ENCODE measurements at regions not wholly inside any gene's neighbourhood (a gene's known extent, or its start where the extent isn't known, plus 50 kb on each side); places are given as distances from the start of the nearest gene placed in this dataset.

DNA sequence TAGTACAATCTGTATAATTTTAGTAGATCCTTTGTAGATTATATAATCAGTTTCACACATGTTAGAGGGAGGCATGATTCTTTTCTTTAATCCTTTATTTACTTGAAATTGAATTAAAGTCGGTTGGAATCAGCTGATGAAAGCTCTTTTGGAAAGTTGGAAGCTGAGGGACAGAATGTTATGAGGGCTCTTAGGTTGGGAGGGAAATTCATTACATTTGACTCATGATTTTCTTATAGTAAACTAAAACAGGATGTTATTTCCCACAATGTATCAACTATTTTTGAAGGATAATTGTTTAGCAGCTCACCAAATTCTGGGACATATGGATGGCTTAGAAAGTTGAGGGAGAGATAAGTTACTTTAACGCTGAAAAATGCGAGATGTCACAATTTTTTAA, 52.7 kb upstream of the TMEFF2 start:
- TF ChIP-seq POLR2A (IDR thresholded peaks at IDR 0.05; ENCODE audit: low read depth, low read length) = no peak
- no peak for TF ChIP-seq POLR2AphosphoS5 (IDR thresholded peaks at IDR 0.05; ENCODE audit: low read depth, low read length)
- TF ChIP-seq TAF1 (IDR thresholded peaks at IDR 0.05; ENCODE audit: borderline replicate concordance, low read depth, low read length) = no peak

Measured in GM12892 (cell line).